GM23338 (cell line): ENCODE measurements at regions not wholly inside any gene's neighbourhood (a gene's known extent, or its start where the extent isn't known, plus 50 kb on each side); places are given as distances from the start of the nearest gene placed in this dataset.

Experiments
- EZH2 ChIP-seq: fragments of 200-600 bp; sonication (generic); IDR thresholded peaks from one replicate; pipeline ENCODE4 v1.8.0; 2017; ENCODE audit warnings: antibody characterized with exemption, mild to moderate bottlenecking, low read depth; ENCODE audit not compliant: unreplicated experiment
- JUNB ChIP-seq: IDR thresholded peaks from one replicate; pipeline ENCODE4 v1.6.1; 2016; ENCODE audit warnings: antibody characterized with exemption; ENCODE audit not compliant: unreplicated experiment
- NANOG ChIP-seq: IDR thresholded peaks from 2 replicates; pipeline ENCODE4 v1.6.1; 2016; ENCODE audit warnings: antibody characterized with exemption, borderline replicate concordance
- TF ChIP-seq, protein P1 (sequence below), 2 experiments: fragments of 200-600 bp in 1 of 2; sonication (generic) in 1 of 2; conservative IDR thresholded peaks; 2 replicates each; pipeline versions ENCODE4 v1.5.1 to v1.6.1; 2016 to 2017; ENCODE audit warnings: antibody characterized with exemption in 2 of 2, low read depth in 2 of 2, mild to moderate bottlenecking in 2 of 2, moderate library complexity in 1 of 2

GRCh38 chr15:58381697-58382096 lies 50.1 kb upstream of the LIPC start (continued):
- TF ChIP-seq JUNB, result no peak
- TF ChIP-seq EZH2, result no peak
- TF ChIP-seq, protein P1, sequence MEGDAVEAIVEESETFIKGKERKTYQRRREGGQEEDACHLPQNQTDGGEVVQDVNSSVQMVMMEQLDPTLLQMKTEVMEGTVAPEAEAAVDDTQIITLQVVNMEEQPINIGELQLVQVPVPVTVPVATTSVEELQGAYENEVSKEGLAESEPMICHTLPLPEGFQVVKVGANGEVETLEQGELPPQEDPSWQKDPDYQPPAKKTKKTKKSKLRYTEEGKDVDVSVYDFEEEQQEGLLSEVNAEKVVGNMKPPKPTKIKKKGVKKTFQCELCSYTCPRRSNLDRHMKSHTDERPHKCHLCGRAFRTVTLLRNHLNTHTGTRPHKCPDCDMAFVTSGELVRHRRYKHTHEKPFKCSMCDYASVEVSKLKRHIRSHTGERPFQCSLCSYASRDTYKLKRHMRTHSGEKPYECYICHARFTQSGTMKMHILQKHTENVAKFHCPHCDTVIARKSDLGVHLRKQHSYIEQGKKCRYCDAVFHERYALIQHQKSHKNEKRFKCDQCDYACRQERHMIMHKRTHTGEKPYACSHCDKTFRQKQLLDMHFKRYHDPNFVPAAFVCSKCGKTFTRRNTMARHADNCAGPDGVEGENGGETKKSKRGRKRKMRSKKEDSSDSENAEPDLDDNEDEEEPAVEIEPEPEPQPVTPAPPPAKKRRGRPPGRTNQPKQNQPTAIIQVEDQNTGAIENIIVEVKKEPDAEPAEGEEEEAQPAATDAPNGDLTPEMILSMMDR (conservative IDR thresholded peaks at IDR 0.05; ENCODE audit: low read depth in 2 of 2), result no peak
- TF ChIP-seq NANOG, result no peak
